Transverse colon (tissue), 4 donors: ENCODE measurements at regions not wholly inside any gene's neighbourhood (a gene's known extent, or its start where the extent isn't known, plus 50 kb on each side); places are given as distances from the start of the nearest gene placed in this dataset.

Source experiments
- DNase-seq: peaks from one replicate; pipeline ENCODE4 v3.0.0-alpha.2; 2019
- H3K27ac ChIP-seq, 4 donors: fragments of 200-600 bp; sonication (generic); 2 replicates each; pipeline ENCODE4 v1.5.1; 2016 to 2018; ENCODE audit warnings: inconsistent platforms in 4 of 4
- H3K27me3 ChIP-seq: fragments of 200-600 bp; sonication (generic); 2 replicates; pipeline ENCODE4 v1.5.1; 2017; ENCODE audit warnings: inconsistent platforms
- H3K36me3 ChIP-seq, 4 donors: fragments of 200-600 bp; sonication (generic); 2 replicates each; pipeline ENCODE4 v1.5.1; 2017 to 2019; ENCODE audit warnings: inconsistent platforms in 4 of 4
- H3K4me1 ChIP-seq, 4 donors: fragments of 200-600 bp; sonication (generic); 2 replicates each; pipeline ENCODE4 v1.5.1; 2017 to 2020; ENCODE audit warnings: inconsistent platforms in 4 of 4
- H3K4me3 ChIP-seq, 4 donors: fragments of 200-600 bp; sonication (generic); 1 replicate in 1 of 4; 2 replicates in 3 of 4; pipeline versions ENCODE4 v1.5.1 to v1.6.1; 2017 to 2019; ENCODE audit warnings: inconsistent platforms in 4 of 4
- H3K9me3 ChIP-seq, 2 donors: fragments of 200-600 bp; sonication (generic); 2 replicates each; pipeline ENCODE4 v1.5.1; 2017 to 2019; ENCODE audit warnings: inconsistent platforms in 2 of 2
- EP300 ChIP-seq: sonication (generic); formaldehyde crosslinking; IDR thresholded peaks from one replicate; pipeline ENCODE4 v1.6.1; 2017; ENCODE audit warnings: antibody characterized with exemption, low read depth
- POLR2A ChIP-seq: fragments of 450-650 bp; IDR thresholded peaks from one replicate; pipeline ENCODE4 v1.6.1; 2016; ENCODE audit warnings: antibody characterized with exemption, mild to moderate bottlenecking, moderate library complexity
- POLR2AphosphoS5 ChIP-seq, 3 donors: sonication (generic); formaldehyde crosslinking; IDR thresholded peaks; one replicate each; pipeline ENCODE4 v1.6.1; 2016; ENCODE audit warnings: antibody characterized with exemption in 3 of 3
- WGBS, 2 donors: methylation state at CpG; one replicate each; pipeline ENCODE4 v1.1.5; 2018; ENCODE audit warnings: low coverage in 1 of 2; 5-methylcytosine and 5-hydroxymethylcytosine counted together
- in situ Hi-C, 4 donors: fragments of 200-750 bp; cut with MboI; loops; one replicate each; pipeline versions ENCODE4 v1.15.0 to v1.15.1; 2017; ENCODE audit warnings: low sequenced_read_pairs in 3 of 4, low pct_ligation_motif_present in 1 of 4, low pct_unique_long_range_greater_than_20kb in 1 of 4
- intact Hi-C: fragments of 100-400 bp; cut with DNase I; formaldehyde crosslinking; loops from one replicate; pipeline ENCODE4 v1.15.1; 2023; ENCODE audit warnings: low total_unique reads
- TF ChIP-seq, protein P1 (sequence below), 5 experiments: fragments of 200-600 bp in 3 of 5; fragments of 450-650 bp in 2 of 5; sonication (generic) in 3 of 5; IDR thresholded peaks; 1 replicate in 2 of 5; 2 replicates in 3 of 5; pipeline ENCODE4 v1.5.1; 2016 to 2017; ENCODE audit warnings: antibody characterized with exemption in 5 of 5, inconsistent platforms in 3 of 5, mild to moderate bottlenecking in 2 of 5, moderate library complexity in 1 of 5

DNA sequence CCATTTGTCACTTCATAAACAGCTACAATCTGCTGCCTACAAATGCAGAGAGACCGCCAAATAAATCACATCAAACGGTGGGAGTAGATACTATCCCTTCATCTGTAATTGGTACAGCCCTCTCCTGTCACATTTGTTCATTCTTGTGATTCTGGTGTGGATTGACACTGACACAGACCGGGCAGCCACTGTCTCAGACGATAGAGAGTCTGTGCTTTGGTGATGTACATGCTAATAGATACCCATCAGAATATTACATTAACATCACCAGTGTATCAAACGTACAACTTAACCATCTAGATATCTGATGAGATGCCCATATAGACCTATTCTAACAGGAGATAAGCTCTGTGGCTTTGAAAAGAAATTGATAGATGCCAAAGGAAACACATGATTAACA, 419.7 kb upstream of the ZEB2 start:
- TF ChIP-seq POLR2AphosphoS5 (IDR thresholded peaks at IDR 0.05): no peak
- TF ChIP-seq, protein P1, sequence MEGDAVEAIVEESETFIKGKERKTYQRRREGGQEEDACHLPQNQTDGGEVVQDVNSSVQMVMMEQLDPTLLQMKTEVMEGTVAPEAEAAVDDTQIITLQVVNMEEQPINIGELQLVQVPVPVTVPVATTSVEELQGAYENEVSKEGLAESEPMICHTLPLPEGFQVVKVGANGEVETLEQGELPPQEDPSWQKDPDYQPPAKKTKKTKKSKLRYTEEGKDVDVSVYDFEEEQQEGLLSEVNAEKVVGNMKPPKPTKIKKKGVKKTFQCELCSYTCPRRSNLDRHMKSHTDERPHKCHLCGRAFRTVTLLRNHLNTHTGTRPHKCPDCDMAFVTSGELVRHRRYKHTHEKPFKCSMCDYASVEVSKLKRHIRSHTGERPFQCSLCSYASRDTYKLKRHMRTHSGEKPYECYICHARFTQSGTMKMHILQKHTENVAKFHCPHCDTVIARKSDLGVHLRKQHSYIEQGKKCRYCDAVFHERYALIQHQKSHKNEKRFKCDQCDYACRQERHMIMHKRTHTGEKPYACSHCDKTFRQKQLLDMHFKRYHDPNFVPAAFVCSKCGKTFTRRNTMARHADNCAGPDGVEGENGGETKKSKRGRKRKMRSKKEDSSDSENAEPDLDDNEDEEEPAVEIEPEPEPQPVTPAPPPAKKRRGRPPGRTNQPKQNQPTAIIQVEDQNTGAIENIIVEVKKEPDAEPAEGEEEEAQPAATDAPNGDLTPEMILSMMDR (IDR thresholded peaks at IDR 0.05): no peak
- no peak for TF ChIP-seq EP300
- TF ChIP-seq POLR2A: no peak
- no peak overlapping the region for H3K4me3 ChIP-seq
- no peaks in the 10 kb centered on the region for H3K36me3 ChIP-seq
- no peak overlapping the region for H3K27ac ChIP-seq
- in situ Hi-C loops: no loop called here
- DNase-seq: no peak
- H3K9me3 ChIP-seq: no peaks in the 10 kb centered on the region
- H3K27me3 ChIP-seq: no peaks in the 10 kb centered on the region
- 81 to 85% methylated on average over 2 to 5 of the region's 5 CpGs for WGBS, 2 donors
- intact Hi-C loops: no loop called here
- peaks cover 9 to 42% (median 20%) of the 10 kb centered on the region in 4 donors for H3K4me1 ChIP-seq

DNA sequence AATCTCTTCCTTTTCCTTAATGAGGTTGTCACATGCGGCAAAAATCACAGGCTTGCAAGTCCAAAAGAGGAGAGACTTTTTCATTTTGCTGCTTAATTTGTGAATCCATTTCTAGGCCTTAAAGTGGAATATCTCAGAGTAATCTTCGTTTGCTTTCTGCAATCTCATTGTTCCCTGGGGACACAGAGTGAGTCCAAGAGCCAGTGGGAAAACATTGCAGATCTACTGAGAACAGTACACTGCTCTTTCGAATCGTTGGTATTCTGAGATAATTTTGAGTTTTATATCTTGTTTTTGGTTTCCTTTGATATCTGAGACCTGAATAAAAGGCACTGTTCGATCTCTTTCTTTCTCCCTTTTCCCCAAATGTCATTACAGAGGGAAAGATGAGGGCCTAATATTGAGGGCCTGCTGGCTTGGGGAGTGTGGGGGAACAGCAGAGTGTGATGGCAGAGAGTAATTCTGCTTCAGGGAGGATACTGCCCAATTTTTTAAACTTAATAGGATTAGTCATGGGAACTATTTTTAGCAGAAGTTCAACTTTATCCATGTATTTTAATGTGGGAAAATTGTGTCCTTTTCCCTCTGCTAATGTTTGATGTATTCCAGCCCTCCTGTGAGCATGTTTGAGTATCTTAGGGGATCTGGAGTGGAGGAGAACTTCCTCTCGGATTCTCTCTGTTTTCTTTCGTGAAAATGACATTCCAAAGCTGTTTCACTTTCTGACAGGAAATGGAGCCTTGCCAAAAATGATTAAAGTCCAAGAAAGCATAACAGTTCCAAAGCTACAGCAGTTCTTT, 418.2 kb upstream of the ZEB2 start:
- in situ Hi-C loops (no loop called here), intact Hi-C loops (no loop called here)
- Histone ChIP-seq H3K27ac (peak overlapping the region; percentile 35 to 55 (median 48)), H3K27me3 (no peaks in the 10 kb centered on the region), H3K9me3 (no peaks in the 10 kb centered on the region), H3K4me3 (no peak overlapping the region), H3K36me3 (no peaks in the 10 kb centered on the region), H3K4me1 (peaks cover 3 to 27% (median 9%) of the 10 kb centered on the region in 4 donors)
- TF ChIP-seq POLR2AphosphoS5 (IDR thresholded peaks at IDR 0.05): peak in 2 of 3 donors; percentile 31 to 38
- TF ChIP-seq, protein P1 (IDR thresholded peaks at IDR 0.05): no peak
- WGBS, 2 donors: 33 to 54% methylated on average over 7 of the region's 7 CpGs
- no peak for DNase-seq

DNA sequence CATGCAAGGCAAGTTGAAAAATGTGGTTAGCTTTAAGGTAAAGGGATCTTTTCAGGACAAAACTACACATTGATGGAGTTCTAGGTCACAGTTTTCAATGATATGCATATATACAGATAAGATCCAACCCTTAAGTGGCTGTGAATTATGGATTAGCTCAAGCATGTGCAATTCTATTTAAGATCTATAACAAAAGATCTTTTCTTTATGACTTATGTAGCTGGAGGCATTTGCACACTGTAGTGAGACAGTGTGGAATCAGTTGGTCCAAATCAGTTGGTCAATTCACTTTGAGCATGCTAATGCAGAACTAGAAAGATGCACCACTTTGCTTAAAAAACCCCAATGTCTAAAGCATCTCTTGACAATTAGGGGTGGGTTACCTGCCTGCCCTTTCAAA, 417.1 kb upstream of the ZEB2 start:
- H3K4me3 ChIP-seq: no peak overlapping the region
- H3K27ac ChIP-seq: peak overlapping the region in 1 of 4 donors; percentile 53
- no peaks in the 10 kb centered on the region for H3K36me3 ChIP-seq
- intact Hi-C loops (no loop called here), in situ Hi-C loops (no loop called here)
- H3K4me1 ChIP-seq: peaks cover 0 to 17% (median 6%) of the 10 kb centered on the region in 4 donors
- H3K9me3 ChIP-seq: no peaks in the 10 kb centered on the region
- no peaks in the 10 kb centered on the region for H3K27me3 ChIP-seq
- TF ChIP-seq, protein P1 (IDR thresholded peaks at IDR 0.05): no peak
- TF ChIP-seq POLR2AphosphoS5 (IDR thresholded peaks at IDR 0.05) (no peak), EP300 (no peak), POLR2A (no peak)
- no peak for DNase-seq

DNA sequence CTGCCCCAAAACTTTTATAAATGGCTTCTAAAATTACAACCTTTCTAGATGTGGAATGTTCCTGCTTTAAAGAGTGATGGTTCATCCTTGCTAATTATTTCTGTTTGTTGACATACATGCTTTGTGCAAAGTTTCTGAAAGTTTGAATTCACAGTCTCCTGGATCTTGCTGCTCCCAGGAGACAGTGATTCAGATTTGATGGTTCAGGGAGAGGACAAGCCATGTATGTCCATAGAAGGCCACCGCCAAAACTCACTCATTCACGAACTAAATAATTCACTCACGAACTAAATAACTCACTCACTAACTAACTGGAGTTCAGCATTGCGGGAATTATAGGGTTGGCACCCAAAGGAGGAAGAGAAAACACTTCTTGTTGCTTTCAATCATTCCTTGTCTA, 416.5 kb upstream of the ZEB2 start:
- H3K36me3 ChIP-seq: no peaks in the 10 kb centered on the region
- peaks cover 0 to 17% (median 6%) of the 10 kb centered on the region in 4 donors for H3K4me1 ChIP-seq
- intact Hi-C loops (no loop called here), in situ Hi-C loops (no loop called here)
- H3K27ac ChIP-seq: no peak overlapping the region
- no peaks in the 10 kb centered on the region for H3K27me3 ChIP-seq
- TF ChIP-seq POLR2AphosphoS5 (IDR thresholded peaks at IDR 0.05): no peak
- TF ChIP-seq EP300: no peak
- no peak for TF ChIP-seq POLR2A
- TF ChIP-seq, protein P1 (IDR thresholded peaks at IDR 0.05): no peak
- DNase-seq: no peak
- no peaks in the 10 kb centered on the region for H3K9me3 ChIP-seq
- WGBS, 2 donors: 79 to 80% methylated on average over 1 to 4 of the region's 4 CpGs
- H3K4me3 ChIP-seq: no peak overlapping the region
